ENCODE measurements at regions not wholly inside any gene's neighbourhood (a gene's known extent, or its start where the extent isn't known, plus 50 kb on each side); places are given as distances from the start of the nearest gene placed in this dataset. TPM values are rescaled to one million over a fixed set of nuclear protein-coding genes. Genes with fewer than 3 reads are reported as not detected.

GRCh38 chr19:32294871-32295438 is 50.5 kb upstream of the ZNF507 start:
- no peaks in the 10 kb centered on the region for H3K36me3 ChIP-seq (ENCODE audit: insufficient read depth, low read length)
- H3K9ac ChIP-seq (ENCODE audit: low read depth, low read length): no peak overlapping the region
- H3K4me2 ChIP-seq (ENCODE audit: low read length): no peak overlapping the region
- no peaks in the 10 kb centered on the region for H3K4me1 ChIP-seq (ENCODE audit: control insufficient read depth, insufficient read depth, low read length)
- no peaks in the 10 kb centered on the region for H3K9me3 ChIP-seq (replicated peaks; ENCODE audit: low read length)
- H3K4me3 ChIP-seq (ENCODE audit: low read length): no peak overlapping the region
- H3K27me3 ChIP-seq (ENCODE audit: control insufficient read depth, insufficient read depth, low read length): peaks cover 2% of the 10 kb centered on the region

Small RNA genes lying in the stretch of these regions (small RNA-seq; reads per million reads assigned to genes)
- gene AC011456.1 (not detected), gene RNA5SP471 (not detected), gene RNA5SP472 (0.21 reads per million), gene RNU6-967P (not detected)

All from skeletal muscle satellite cell (primary cell).